C4-2B (cell line): ENCODE measurements at regions not wholly inside any gene's neighbourhood (a gene's known extent, or its start where the extent isn't known, plus 50 kb on each side); places are given as distances from the start of the nearest gene placed in this dataset.

Experiments used
- H3K27ac ChIP-seq: fragments of 450-650 bp; 2 replicates; pipeline ENCODE4 v1.5.1; 2017
- ZFX ChIP-seq: fragments of 450-650 bp; IDR thresholded peaks from 2 replicates; pipeline ENCODE4 v1.6.1; 2017
- TF ChIP-seq, protein P1 (sequence below): fragments of 450-650 bp; conservative IDR thresholded peaks from 2 replicates; pipeline ENCODE4 v1.5.1; 2017; ENCODE audit warnings: mild to moderate bottlenecking

DNA sequence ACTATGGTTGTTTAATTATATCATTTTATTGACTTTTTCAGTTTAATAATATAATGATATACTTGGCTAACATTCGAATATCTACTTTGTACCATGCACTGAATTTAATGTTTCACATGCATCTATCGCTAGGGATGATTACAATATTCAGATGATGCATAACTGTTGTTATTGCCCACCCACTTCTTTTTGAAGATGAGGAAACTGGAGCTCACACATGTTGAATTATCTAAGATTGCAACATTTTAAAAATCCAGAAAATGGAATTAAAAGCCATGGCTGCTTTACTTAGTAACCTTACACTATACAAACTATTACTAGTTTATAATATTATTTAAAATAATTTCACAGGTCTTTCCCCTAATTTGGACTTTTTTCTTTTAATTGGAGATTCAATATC, 171.7 kb downstream of the TLR4 start:
- TF ChIP-seq ZFX: no peak
- TF ChIP-seq, protein P1, sequence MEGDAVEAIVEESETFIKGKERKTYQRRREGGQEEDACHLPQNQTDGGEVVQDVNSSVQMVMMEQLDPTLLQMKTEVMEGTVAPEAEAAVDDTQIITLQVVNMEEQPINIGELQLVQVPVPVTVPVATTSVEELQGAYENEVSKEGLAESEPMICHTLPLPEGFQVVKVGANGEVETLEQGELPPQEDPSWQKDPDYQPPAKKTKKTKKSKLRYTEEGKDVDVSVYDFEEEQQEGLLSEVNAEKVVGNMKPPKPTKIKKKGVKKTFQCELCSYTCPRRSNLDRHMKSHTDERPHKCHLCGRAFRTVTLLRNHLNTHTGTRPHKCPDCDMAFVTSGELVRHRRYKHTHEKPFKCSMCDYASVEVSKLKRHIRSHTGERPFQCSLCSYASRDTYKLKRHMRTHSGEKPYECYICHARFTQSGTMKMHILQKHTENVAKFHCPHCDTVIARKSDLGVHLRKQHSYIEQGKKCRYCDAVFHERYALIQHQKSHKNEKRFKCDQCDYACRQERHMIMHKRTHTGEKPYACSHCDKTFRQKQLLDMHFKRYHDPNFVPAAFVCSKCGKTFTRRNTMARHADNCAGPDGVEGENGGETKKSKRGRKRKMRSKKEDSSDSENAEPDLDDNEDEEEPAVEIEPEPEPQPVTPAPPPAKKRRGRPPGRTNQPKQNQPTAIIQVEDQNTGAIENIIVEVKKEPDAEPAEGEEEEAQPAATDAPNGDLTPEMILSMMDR: no peak
- H3K27ac ChIP-seq: no peak overlapping the region

DNA sequence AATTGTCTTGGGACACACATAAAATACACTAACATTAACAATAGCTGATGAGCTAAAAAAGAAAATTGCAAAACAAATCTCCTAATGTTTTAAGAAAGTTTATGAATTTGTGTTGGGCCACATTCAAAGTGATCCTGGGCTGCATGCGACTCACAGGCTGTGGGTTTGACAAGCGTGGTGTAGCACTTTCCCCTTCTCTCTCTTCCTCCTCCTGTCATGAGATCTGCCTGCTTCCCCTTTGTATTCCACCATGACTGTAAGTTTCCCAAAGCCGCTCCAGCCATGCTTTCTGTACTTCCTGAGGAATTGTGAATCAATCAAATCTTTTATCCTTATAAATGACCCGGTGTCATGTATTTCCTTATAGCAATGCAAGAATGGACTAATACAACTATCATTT, 178.0 kb downstream of the TLR4 start:
- no peak for TF ChIP-seq ZFX
- TF ChIP-seq, protein P1: no peak
- no peak overlapping the region for H3K27ac ChIP-seq

DNA sequence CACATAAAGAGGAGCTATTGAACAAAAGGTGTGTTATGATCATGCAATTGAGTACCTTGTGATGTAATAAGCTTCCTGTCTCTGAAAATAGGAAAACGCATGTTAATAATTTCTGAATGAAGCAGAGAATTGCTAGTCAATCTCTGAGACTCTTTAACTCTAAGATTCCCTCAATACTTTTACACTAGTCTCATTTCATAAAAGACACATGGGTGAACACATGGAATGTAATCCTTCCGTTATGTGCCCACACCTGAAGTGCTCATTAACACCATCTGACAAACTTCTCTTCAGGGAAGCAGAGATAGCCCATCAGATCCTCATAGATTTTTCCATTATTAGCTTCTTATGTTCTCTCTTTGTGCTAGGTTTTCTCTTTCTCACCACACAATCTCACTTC, 182.4 kb downstream of the TLR4 start:
- no peak overlapping the region for H3K27ac ChIP-seq
- TF ChIP-seq, protein P1: no peak
- TF ChIP-seq ZFX: no peak

DNA sequence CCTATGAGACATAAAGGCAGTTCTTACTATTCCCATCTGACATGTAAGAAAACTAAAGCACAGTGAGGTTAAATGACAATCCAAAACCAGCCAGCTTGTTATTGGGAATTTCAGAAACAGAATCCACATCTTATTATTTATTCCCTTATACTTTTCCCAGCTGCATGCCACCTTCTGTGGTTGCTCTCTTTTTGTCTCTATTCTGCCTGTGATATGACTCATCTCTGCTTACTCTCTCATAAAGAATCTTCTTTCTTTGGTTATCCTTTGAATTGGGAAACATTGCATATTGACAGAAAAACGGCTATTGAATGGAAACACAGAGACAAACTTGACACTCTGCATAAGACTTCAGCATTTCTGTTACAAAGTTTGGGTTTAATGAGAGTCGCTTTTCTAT, 183.2 kb downstream of the TLR4 start:
- TF ChIP-seq ZFX: no peak
- TF ChIP-seq, protein P1: no peak
- no peak overlapping the region for H3K27ac ChIP-seq

GRCh38 chr9:117887941-117888340, 183.7 kb downstream of the TLR4 start:
- no peak overlapping the region for H3K27ac ChIP-seq
- TF ChIP-seq ZFX: no peak
- TF ChIP-seq, protein P1: no peak

- no peak overlapping the region for H3K27ac ChIP-seq
- no peak for TF ChIP-seq ZFX
- TF ChIP-seq, protein P1: no peak
These were observed 199.2 kb downstream of the TLR4 start for GRCh38 chr9:117903453-117903852.

DNA sequence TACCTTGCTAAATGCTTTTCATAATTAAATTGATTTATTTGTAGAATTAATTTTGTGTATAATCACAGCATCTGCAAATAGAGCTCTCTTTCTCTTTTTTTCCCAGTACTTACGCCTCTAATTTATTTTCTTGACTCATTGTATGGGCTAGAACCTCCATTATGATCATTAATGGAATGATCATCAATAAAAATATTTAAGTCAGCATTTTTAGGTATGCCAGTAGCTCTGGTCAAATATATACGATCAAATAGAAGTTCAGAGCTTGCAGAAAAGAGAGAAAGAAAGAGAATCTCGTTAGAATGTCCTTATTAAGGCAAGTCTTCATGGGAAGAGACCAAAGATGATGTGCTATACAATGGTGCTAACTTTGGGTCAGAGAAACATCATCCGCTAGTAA, 202.6 kb downstream of the TLR4 start:
- TF ChIP-seq, protein P1: no peak
- TF ChIP-seq ZFX: no peak
- H3K27ac ChIP-seq: no peak overlapping the region
